HFF-Myc (cell line): ENCODE measurements at regions not wholly inside any gene's neighbourhood (a gene's known extent, or its start where the extent isn't known, plus 50 kb on each side); places are given as distances from the start of the nearest gene placed in this dataset.

Source experiments
- DNase-seq: peaks from one replicate; pipeline ENCODE4 v3.0.0-alpha.2; 2011; ENCODE audit warnings: low read depth; ENCODE audit errors: extremely low read depth
- H3K4me3 ChIP-seq: replicated peaks from 2 replicates; pipeline ENCODE4 v1.5.1; 2011; ENCODE audit warnings: low read depth, mild to moderate bottlenecking, control low read depth, low read length
- CTCF ChIP-seq: IDR thresholded peaks from 2 replicates; pipeline ENCODE4 v1.5.1; 2012; ENCODE audit warnings: mild to moderate bottlenecking, low read depth, low read length, control low read depth; ENCODE audit errors: missing control alignments

GRCh38 chr5:89071101-89071940, 188.3 kb upstream of the MEF2C start:
- no peak overlapping the region for H3K4me3 ChIP-seq
- TF ChIP-seq CTCF = no peak
- no peak for DNase-seq

- no peak for TF ChIP-seq CTCF
- no peak for DNase-seq
- H3K4me3 ChIP-seq = no peak overlapping the region
These were observed 186.6 kb upstream of the MEF2C start for GRCh38 chr5:89069591-89069990.

- no peak for TF ChIP-seq CTCF
- H3K4me3 ChIP-seq = no peak overlapping the region
- DNase-seq = no peak
These were observed 184.4 kb upstream of the MEF2C start for GRCh38 chr5:89067362-89067761.

GRCh38 chr5:89065919-89066318, 182.9 kb upstream of the MEF2C start:
- DNase-seq = no peak
- H3K4me3 ChIP-seq = no peak overlapping the region
- TF ChIP-seq CTCF = no peak

- no peak overlapping the region for H3K4me3 ChIP-seq
- no peak for DNase-seq
These were observed 181.8 kb upstream of the MEF2C start for GRCh38 chr5:89064736-89065135.

GRCh38 chr5:89064054-89064453, 181.1 kb upstream of the MEF2C start:
- no peak for TF ChIP-seq CTCF
- no peak overlapping the region for H3K4me3 ChIP-seq
- no peak for DNase-seq

More at GRCh38 chr5:89064736-89065135, 181.8 kb upstream of the MEF2C start:
- TF ChIP-seq CTCF = no peak
